Stimulated activated naive CD8-positive, alpha-beta T cell treated with anti-CD3 and anti-CD28 coated beads, Interleukin-15, Interleukin-2, amounts not matched to agents 100 ng/mL and 50 ng/mL, for 24 hours (primary cell): ENCODE measurements at regions not wholly inside any gene's neighbourhood (a gene's known extent, or its start where the extent isn't known, plus 50 kb on each side); places are given as distances from the start of the nearest gene placed in this dataset.

Experiments used
- H3K27ac Mint-ChIP-seq: one replicate; pipeline ENCODE4 v1.8.0; 2021; ENCODE audit warnings: mild to moderate bottlenecking, mixed read lengths
- H3K27me3 Mint-ChIP-seq: one replicate; pipeline ENCODE4 v1.8.0; 2021; ENCODE audit warnings: mixed read lengths
- H3K36me3 Mint-ChIP-seq: one replicate; pipeline ENCODE4 v1.8.0; 2021; ENCODE audit warnings: low read depth, mixed read lengths
- H3K4me1 Mint-ChIP-seq: one replicate; pipeline ENCODE4 v1.8.0; 2021; ENCODE audit warnings: low read depth, mixed read lengths
- H3K4me3 Mint-ChIP-seq: one replicate; pipeline ENCODE4 v1.8.0; 2021; ENCODE audit warnings: mild to moderate bottlenecking, mixed read lengths
- H3K9me3 Mint-ChIP-seq: one replicate; pipeline ENCODE4 v1.8.0; 2021; ENCODE audit warnings: mixed read lengths

DNA sequence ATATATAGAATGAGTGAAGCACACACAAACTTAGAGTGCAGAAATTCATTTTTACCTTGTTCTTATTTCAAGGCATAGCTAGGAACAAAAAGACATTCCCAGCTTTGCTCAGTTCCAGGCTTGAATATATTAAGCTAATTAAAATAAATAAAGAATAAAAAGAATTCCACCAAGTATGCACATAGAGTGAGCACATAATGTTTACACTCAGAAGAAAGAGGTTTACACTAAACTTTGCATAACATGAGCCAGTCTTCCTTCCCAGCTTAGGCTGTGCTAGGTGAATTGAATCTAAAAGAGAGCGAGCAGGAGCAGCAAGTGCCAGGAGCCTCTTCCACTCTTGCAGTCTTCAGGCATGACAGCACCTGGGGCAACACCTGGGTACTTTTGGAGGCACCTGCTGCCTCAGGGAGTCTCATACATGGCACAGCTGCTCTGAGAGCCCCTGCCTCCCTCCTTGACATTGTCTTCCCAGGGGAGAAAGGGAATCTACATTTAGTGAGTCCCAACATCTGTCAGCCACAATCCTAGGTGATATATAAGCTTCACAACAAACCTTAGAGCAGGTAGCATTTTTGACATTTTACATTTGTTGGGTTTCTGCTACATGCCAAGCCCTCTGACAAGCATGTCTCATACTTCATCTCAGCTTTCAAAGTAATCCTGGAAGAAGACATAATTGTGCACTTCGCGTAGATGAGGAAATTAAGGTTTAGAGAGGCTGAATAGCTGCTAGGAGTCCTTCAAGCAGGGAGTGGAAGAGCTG, 732.7 kb upstream of the TENM4 start:
- Mint-ChIP-seq H3K4me3 (no peak overlapping the region), H3K9me3 (peaks cover 31% of the 10 kb centered on the region), H3K36me3 (no peaks in the 10 kb centered on the region), H3K4me1 (no peaks in the 10 kb centered on the region), H3K27ac (no peak overlapping the region), H3K27me3 (no peaks in the 10 kb centered on the region)

DNA sequence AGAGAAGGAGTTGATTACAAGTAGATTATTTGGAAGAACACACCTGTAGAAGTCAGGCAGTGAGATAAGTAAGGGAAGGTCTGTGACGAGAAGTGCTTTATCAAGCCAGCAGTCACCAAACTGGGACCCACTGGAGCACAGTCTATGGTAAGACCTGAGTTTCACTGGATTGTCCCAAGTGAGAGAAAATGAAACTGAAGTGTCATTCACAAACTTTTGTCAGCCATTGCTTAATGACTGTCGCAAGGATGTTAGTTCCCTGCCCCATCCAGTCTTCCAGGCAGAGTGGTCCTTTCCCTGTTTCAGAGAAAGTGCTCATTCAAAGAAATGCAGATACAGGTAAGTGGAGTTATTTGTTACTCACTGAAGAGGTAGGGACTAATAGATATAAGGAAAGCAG, 728.0 kb upstream of the TENM4 start:
- Mint-ChIP-seq H3K27ac (no peak overlapping the region), H3K4me1 (no peaks in the 10 kb centered on the region), H3K27me3 (no peaks in the 10 kb centered on the region), H3K36me3 (no peaks in the 10 kb centered on the region), H3K4me3 (no peak overlapping the region), H3K9me3 (peaks cover 26% of the 10 kb centered on the region)

DNA sequence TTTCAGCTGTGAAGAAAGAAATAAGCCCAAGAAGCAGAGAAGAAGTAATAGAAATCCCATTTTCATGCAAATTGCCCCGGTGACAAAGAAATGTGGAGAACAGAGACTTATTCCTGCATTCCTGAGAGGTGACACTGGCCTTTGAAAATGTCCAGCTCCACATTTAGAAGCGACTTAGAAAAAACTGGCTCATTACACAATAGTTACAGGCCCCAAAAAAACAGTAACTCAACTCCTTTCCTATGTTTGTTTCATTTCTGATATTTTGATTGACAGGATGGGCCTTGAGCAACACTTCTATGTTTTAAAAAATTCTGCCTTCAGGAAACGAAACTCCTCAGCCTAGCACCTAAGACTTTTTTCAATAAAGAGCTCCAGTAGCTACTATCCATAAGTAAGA, 726.9 kb upstream of the TENM4 start:
- Mint-ChIP-seq H3K9me3 (peaks cover 26% of the 10 kb centered on the region), H3K4me1 (no peaks in the 10 kb centered on the region), H3K27ac (no peak overlapping the region), H3K4me3 (no peak overlapping the region), H3K36me3 (no peaks in the 10 kb centered on the region), H3K27me3 (no peaks in the 10 kb centered on the region)

DNA sequence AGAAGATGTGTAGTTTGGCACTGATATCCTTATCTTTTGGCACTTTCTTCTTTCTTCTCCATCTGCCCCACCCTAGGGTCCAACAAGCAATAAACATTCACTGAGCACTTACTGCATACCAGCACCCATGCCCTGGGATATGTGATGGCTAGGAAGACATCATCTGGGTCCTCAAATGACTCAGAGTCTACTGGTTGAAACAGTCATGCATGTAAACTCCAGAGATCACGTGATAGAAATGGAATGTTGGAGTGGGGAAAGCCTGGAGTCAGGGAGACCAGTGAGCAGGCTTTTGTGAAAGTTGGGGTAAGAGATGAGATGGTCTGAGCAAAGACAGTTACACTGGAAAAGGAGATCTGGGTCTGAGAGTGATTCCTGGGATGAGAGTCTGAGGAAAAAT, 724.9 kb upstream of the TENM4 start:
- H3K36me3 Mint-ChIP-seq: no peaks in the 10 kb centered on the region
- H3K27ac Mint-ChIP-seq: no peak overlapping the region
- H3K27me3 Mint-ChIP-seq: no peaks in the 10 kb centered on the region
- H3K4me3 Mint-ChIP-seq: no peak overlapping the region
- H3K9me3 Mint-ChIP-seq: peaks cover 11% of the 10 kb centered on the region
- H3K4me1 Mint-ChIP-seq: no peaks in the 10 kb centered on the region

DNA sequence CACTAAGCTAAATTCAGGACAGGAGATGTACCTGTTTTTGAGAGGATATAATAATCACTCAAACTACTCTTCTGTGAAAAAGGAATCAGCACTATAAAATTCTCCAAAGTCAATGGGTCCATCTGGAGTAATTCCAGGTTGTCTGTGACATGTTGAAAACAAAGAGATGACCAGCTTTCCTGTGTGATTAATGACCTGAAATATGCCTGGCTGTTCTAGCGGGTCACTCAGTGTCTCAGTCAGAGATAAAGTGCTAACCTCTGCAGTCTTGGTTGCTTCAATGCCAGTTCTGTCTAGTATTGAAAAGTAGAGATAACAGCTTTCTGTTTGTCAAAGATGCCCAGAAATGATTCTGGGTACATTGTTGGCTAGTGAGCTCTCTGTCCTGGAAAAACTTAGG, 722.6 kb upstream of the TENM4 start:
- H3K4me3 Mint-ChIP-seq: no peak overlapping the region
- H3K27ac Mint-ChIP-seq: no peak overlapping the region
- no peaks in the 10 kb centered on the region for H3K9me3 Mint-ChIP-seq
- H3K4me1 Mint-ChIP-seq: no peaks in the 10 kb centered on the region
- no peaks in the 10 kb centered on the region for H3K27me3 Mint-ChIP-seq
- no peaks in the 10 kb centered on the region for H3K36me3 Mint-ChIP-seq

DNA sequence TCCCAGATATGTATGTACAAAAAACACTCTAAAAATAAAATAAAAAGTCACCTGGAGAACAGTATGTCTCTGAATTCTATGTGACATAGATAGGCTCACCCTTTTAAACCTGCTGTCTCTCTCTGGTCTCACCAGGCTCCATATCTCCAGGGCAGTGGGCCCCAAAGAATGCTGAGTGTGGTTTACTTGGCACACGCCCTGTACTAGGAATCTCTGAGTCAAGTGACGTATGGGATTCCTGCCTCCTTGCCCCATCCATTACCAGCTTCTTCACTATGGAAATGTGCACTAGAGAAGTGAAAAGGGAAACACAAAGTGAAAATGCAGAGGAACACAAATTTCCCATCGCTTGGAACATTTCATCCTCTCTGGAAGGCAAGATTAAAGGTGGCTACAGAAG, 722.2 kb upstream of the TENM4 start:
- Mint-ChIP-seq H3K9me3 (no peaks in the 10 kb centered on the region), H3K4me3 (no peak overlapping the region), H3K4me1 (no peaks in the 10 kb centered on the region), H3K27ac (no peak overlapping the region), H3K27me3 (no peaks in the 10 kb centered on the region), H3K36me3 (no peaks in the 10 kb centered on the region)

DNA sequence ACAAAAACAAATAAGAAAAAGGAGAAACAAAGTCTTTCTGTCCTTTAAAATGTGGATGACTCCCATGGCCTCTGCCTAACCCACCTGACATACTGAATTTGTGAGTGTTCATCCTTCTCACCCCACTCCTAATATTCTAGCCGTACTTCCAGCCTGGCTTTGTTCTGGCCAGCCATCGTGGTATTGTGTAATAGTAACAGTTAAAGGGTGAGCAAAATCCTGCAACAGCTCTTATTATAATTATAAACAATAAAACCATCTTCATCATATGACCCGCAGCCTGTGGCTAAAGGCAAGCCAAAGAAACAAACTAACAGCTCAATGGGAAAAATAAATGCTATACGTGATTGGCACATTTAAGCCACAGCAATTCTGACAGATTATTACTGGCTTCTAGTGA, 721.6 kb upstream of the TENM4 start:
- Mint-ChIP-seq H3K4me1 (no peaks in the 10 kb centered on the region), H3K27ac (no peak overlapping the region), H3K27me3 (no peaks in the 10 kb centered on the region), H3K4me3 (no peak overlapping the region), H3K36me3 (no peaks in the 10 kb centered on the region), H3K9me3 (no peaks in the 10 kb centered on the region)

DNA sequence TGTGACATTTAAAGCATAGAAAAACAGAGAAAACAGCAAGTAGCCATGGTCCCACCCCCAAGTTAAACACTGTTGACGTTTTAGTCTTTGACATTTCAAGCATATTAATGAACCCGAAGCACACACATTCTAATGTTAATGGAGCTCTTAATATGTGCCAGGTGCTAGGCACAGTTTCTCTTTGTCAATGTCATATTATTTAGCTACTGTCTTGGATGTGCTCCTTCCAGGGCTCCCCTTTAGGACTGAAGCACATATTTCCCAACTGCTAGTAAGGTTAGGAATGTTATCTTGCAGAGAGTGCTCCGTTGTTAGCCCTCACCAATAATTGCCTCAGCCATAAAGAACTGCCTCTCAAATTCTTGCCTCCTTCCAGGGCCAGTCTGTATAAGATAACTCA, 716.6 kb upstream of the TENM4 start:
- no peaks in the 10 kb centered on the region for H3K4me1 Mint-ChIP-seq
- no peak overlapping the region for H3K4me3 Mint-ChIP-seq
- no peaks in the 10 kb centered on the region for H3K27me3 Mint-ChIP-seq
- H3K36me3 Mint-ChIP-seq: no peaks in the 10 kb centered on the region
- H3K9me3 Mint-ChIP-seq: peaks cover 2% of the 10 kb centered on the region
- H3K27ac Mint-ChIP-seq: no peak overlapping the region

DNA sequence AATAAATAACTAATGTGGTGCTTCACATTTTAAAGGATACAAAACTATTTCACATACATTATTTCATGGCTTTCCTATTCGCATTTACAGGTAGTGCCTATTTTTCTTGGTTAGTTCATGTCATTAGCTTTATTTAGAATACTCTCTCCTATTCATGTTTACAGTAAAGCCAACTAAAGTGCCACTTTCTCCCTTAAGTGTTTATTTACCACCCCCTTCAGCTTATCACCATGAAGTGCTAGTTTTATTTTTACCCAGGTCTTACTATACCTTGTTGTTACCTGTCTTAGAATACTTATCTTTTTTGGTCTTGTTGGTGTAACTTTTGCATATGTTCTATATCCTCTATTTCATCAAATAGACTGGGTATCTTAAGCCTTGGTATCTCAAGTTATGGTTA, 715.2 kb upstream of the TENM4 start:
- no peak overlapping the region for H3K4me3 Mint-ChIP-seq
- H3K27me3 Mint-ChIP-seq: no peaks in the 10 kb centered on the region
- H3K9me3 Mint-ChIP-seq: peaks cover 10% of the 10 kb centered on the region
- H3K36me3 Mint-ChIP-seq: no peaks in the 10 kb centered on the region
- no peaks in the 10 kb centered on the region for H3K4me1 Mint-ChIP-seq
- H3K27ac Mint-ChIP-seq: no peak overlapping the region

DNA sequence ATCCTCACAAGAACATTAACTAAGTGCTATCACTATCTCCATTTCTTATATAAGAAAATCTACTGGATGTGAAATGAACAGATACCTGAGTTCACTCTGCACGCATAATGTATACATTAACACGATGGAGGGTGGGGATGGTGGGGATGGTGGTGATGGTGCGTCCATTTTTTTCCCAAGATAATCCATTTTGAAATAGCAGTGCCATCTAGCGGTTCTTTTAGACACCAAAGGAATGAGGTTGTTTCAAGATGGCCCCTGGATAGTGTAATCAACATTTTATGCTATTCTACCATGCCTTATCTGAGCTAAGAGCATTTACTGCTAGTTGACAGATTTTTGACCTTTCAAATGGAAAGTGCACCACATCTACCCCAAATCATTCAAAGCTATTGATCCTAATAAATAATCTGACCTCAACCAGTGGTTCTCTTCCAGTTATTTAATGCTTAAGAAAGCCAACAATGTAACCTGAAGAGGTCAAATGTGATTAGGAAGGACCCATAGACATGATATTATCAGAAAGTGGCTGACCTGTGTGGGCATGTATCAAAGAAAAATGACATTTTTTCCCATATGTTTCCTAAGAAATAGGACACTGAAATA, 714.7 kb upstream of the TENM4 start:
- no peak overlapping the region for H3K4me3 Mint-ChIP-seq
- no peaks in the 10 kb centered on the region for H3K36me3 Mint-ChIP-seq
- no peak overlapping the region for H3K27ac Mint-ChIP-seq
- peaks cover 10% of the 10 kb centered on the region for H3K9me3 Mint-ChIP-seq
- H3K27me3 Mint-ChIP-seq: no peaks in the 10 kb centered on the region
- no peaks in the 10 kb centered on the region for H3K4me1 Mint-ChIP-seq

DNA sequence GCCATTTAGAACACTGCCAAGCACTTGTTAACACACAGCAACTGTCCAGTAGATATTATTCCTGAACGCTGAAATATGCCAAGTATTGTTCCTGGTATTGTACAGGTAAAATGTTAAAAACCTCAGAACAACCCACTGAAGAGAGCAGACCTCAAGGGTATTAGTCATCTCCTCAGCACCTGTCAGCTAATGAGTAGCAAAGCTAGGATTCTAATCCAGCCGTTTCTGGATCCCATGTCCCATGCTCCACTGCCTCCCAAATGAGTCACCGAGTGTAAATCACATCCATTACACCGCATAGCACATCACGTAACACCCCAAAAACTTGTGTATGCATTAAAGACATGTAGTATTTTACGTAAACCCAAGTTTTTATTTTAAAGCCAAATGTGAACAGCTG, 705.4 kb upstream of the TENM4 start:
- no peaks in the 10 kb centered on the region for H3K27me3 Mint-ChIP-seq
- no peaks in the 10 kb centered on the region for H3K4me1 Mint-ChIP-seq
- H3K4me3 Mint-ChIP-seq: no peak overlapping the region
- no peaks in the 10 kb centered on the region for H3K36me3 Mint-ChIP-seq
- no peak overlapping the region for H3K27ac Mint-ChIP-seq
- no peaks in the 10 kb centered on the region for H3K9me3 Mint-ChIP-seq

DNA sequence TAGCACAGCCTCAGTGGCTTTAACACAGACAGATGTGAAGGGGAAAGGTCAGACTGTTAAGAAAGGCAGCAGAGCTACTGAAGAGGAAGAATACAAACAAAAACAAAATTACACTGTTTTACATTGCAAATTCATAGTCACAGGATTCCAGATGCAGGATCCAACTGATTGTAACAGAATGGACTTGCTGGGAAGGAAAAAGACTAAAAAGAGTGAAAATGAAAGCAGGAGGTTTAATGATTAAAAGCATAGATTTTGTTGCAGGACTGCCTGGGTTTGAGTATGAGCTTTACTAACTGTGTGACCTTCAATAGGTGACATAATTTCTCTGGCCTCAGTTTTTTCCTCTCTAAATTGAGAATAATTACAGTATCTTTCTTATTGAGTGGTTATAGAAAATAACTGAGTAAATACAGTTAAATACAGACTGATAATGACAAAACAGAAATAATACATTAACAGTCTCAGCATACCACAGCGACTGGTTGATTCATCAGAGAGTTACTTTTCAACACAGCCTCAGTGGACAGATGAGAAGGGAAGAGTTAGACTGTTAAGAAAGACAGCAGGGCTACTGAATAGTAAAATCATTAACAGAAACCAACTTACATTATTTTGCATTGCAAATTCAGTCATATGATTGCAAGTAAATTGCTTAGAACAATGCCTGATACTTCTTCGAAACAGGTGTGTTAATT, 704.2 kb upstream of the TENM4 start:
- Mint-ChIP-seq H3K4me3 (no peak overlapping the region), H3K27me3 (no peaks in the 10 kb centered on the region), H3K4me1 (no peaks in the 10 kb centered on the region), H3K36me3 (no peaks in the 10 kb centered on the region), H3K9me3 (no peaks in the 10 kb centered on the region), H3K27ac (no peak overlapping the region)

DNA sequence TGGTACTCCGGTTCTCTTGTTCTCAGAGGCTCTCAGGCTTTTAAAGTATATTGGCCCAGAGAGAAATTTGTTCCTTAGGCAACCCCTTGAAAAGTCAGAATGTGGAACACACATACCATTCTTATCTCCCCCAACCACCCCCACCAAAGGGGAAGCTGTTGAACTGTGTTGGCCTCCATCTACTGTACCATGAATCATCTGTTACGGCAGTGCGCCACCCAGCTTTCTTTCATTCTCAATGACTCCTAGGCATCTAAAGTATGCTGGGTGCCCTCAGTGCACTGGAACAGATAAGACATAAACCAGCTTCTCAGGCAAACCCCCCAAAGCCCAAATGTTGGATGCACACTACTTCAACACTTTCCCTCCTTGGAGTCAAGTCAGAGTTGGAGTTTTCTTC, 696.2 kb upstream of the TENM4 start:
- Mint-ChIP-seq H3K27ac (no peak overlapping the region), H3K4me3 (no peak overlapping the region), H3K4me1 (no peaks in the 10 kb centered on the region), H3K9me3 (peaks cover 7% of the 10 kb centered on the region), H3K36me3 (no peaks in the 10 kb centered on the region), H3K27me3 (no peaks in the 10 kb centered on the region)

DNA sequence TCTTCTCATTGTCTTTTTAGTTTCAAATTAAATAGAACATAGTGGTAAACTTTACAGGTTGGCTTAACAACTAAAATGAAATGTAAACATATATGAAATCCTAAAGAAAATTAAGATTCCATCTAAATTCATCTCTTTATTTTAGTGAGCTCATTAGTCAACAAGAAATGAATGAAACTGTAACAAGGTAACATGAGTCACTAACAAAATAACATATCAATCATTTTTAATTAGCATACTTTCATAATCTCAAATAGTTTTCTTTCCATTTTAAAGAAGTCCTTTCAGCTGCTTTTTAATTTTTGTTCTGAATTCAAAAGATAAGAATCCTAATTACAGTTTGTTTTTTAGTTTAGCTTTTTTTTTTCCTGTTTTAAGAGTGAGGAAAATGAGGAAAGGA, 688.6 kb upstream of the TENM4 start:
- Mint-ChIP-seq H3K9me3 (peaks cover 8% of the 10 kb centered on the region), H3K36me3 (no peaks in the 10 kb centered on the region), H3K4me1 (no peaks in the 10 kb centered on the region), H3K4me3 (no peak overlapping the region), H3K27ac (no peak overlapping the region), H3K27me3 (no peaks in the 10 kb centered on the region)

DNA sequence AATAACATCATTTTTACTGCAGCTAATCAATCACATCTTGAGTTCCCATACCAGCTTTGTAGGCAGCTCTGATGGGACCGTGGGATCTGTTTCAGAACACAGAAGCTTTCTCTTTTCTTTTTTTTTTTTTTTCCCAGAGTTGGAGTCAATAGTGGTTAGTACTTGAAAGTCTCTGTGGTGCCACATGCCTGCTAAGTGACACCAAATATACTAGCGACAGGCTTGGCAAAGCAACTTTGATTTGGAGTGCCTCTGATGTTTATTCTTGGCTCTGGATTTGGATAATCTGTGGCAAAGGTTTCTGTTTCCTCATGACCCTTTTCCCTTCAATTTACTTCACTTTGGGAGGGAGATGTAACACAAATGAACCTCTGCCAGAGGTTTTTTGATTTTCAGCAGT, 681.4 kb upstream of the TENM4 start:
- no peaks in the 10 kb centered on the region for H3K4me1 Mint-ChIP-seq
- H3K27ac Mint-ChIP-seq: no peak overlapping the region
- H3K27me3 Mint-ChIP-seq: no peaks in the 10 kb centered on the region
- no peak overlapping the region for H3K4me3 Mint-ChIP-seq
- peaks cover 6% of the 10 kb centered on the region for H3K9me3 Mint-ChIP-seq
- H3K36me3 Mint-ChIP-seq: no peaks in the 10 kb centered on the region
